ENCODE measurements at regions not wholly inside any gene's neighbourhood (a gene's known extent, or its start where the extent isn't known, plus 50 kb on each side); places are given as distances from the start of the nearest gene placed in this dataset.

DNA sequence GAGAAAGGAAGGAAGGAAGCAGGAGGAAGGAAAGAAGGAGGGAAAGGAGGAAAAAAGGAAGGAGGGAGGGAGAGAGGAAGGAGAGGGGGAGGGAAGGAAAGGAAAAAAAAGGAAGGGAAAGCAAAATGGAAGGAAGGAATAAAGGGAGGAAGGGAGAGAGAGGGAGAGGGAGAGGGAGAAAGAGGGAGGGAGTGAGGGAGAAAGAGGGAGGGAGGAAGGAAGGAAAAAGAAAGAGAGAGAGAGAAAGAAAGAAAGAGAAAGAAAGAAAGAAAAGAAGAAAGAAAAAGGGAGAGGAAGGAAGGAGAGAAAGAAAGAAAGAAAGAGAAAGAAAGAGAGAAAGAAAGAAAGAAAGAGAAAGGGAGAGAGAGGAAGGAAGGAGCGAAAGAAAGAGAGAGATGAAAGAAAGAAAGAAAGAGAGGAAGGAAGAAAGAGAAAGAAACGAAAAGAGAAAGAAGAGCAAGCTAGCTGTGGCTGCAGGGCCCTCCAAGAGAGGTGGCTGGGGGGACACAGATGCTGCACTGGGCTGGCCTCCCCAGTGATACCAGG lies 472.4 kb upstream of the MGMT start:
- no peak overlapping the region for H3K4me2 ChIP-seq
- no peaks in the 10 kb centered on the region for H3K36me3 ChIP-seq (replicated peaks in 1 of 2; ENCODE audit: control insufficient read depth in 1 of 2, insufficient read depth in 2 of 2, low read length in 1 of 2)
- POLR2A ChIA-PET, result no interaction called here
- H3K79me2 ChIP-seq (ENCODE audit: insufficient read depth), result no peaks in the 10 kb centered on the region
- CTCF ChIA-PET, result no interaction called here
- DNase-seq, result no peak
- WGBS (ENCODE audit: low lambda C conversion rate), result 14% methylated on average over 2 of the region's 2 CpGs
- H3F3A ChIP-seq (replicated peaks; ENCODE audit: insufficient read depth), result no peaks in the 10 kb centered on the region
- TF ChIP-seq JUND (IDR thresholded peaks at IDR 0.05) (no peak), SMC3 (IDR thresholded peaks at IDR 0.05; ENCODE audit: low read depth, low read length) (no peak), TEAD4 (IDR thresholded peaks at IDR 0.05; ENCODE audit: borderline replicate concordance, insufficient read depth) (no peak), CHD2 (IDR thresholded peaks at IDR 0.05; ENCODE audit: low read length, partially characterized antibody) (no peak), YY1 (IDR thresholded peaks at IDR 0.05; ENCODE audit: low read depth) (no peak), RXRA (IDR thresholded peaks at IDR 0.05; ENCODE audit: borderline replicate concordance, low read depth) (no peak), NRF1 (IDR thresholded peaks at IDR 0.05; ENCODE audit: low read depth, low read length) (no peak), FOSL2 (IDR thresholded peaks at IDR 0.05; ENCODE audit: borderline replicate concordance, low read depth) (no peak), NFIC (IDR thresholded peaks at IDR 0.05; ENCODE audit: borderline replicate concordance) (no peak), GABPA (IDR thresholded peaks at IDR 0.05; ENCODE audit: low read depth) (no peak), ELF1 (IDR thresholded peaks at IDR 0.05) (no peak)
- TF ChIP-seq, protein P1, sequence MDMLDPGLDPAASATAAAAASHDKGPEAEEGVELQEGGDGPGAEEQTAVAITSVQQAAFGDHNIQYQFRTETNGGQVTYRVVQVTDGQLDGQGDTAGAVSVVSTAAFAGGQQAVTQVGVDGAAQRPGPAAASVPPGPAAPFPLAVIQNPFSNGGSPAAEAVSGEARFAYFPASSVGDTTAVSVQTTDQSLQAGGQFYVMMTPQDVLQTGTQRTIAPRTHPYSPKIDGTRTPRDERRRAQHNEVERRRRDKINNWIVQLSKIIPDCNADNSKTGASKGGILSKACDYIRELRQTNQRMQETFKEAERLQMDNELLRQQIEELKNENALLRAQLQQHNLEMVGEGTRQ (IDR thresholded peaks at IDR 0.05; ENCODE audit: borderline replicate concordance, low read depth, low read length), result no peak
- TF ChIP-seq, protein P2, sequence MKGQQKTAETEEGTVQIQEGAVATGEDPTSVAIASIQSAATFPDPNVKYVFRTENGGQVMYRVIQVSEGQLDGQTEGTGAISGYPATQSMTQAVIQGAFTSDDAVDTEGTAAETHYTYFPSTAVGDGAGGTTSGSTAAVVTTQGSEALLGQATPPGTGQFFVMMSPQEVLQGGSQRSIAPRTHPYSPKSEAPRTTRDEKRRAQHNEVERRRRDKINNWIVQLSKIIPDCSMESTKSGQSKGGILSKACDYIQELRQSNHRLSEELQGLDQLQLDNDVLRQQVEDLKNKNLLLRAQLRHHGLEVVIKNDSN (IDR thresholded peaks at IDR 0.05; ENCODE audit: borderline replicate concordance, low read depth), result no peak
- TF ChIP-seq, protein P3, sequence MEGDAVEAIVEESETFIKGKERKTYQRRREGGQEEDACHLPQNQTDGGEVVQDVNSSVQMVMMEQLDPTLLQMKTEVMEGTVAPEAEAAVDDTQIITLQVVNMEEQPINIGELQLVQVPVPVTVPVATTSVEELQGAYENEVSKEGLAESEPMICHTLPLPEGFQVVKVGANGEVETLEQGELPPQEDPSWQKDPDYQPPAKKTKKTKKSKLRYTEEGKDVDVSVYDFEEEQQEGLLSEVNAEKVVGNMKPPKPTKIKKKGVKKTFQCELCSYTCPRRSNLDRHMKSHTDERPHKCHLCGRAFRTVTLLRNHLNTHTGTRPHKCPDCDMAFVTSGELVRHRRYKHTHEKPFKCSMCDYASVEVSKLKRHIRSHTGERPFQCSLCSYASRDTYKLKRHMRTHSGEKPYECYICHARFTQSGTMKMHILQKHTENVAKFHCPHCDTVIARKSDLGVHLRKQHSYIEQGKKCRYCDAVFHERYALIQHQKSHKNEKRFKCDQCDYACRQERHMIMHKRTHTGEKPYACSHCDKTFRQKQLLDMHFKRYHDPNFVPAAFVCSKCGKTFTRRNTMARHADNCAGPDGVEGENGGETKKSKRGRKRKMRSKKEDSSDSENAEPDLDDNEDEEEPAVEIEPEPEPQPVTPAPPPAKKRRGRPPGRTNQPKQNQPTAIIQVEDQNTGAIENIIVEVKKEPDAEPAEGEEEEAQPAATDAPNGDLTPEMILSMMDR (IDR thresholded peaks at IDR 0.05), result no peak
- TF ChIP-seq, protein P4, sequence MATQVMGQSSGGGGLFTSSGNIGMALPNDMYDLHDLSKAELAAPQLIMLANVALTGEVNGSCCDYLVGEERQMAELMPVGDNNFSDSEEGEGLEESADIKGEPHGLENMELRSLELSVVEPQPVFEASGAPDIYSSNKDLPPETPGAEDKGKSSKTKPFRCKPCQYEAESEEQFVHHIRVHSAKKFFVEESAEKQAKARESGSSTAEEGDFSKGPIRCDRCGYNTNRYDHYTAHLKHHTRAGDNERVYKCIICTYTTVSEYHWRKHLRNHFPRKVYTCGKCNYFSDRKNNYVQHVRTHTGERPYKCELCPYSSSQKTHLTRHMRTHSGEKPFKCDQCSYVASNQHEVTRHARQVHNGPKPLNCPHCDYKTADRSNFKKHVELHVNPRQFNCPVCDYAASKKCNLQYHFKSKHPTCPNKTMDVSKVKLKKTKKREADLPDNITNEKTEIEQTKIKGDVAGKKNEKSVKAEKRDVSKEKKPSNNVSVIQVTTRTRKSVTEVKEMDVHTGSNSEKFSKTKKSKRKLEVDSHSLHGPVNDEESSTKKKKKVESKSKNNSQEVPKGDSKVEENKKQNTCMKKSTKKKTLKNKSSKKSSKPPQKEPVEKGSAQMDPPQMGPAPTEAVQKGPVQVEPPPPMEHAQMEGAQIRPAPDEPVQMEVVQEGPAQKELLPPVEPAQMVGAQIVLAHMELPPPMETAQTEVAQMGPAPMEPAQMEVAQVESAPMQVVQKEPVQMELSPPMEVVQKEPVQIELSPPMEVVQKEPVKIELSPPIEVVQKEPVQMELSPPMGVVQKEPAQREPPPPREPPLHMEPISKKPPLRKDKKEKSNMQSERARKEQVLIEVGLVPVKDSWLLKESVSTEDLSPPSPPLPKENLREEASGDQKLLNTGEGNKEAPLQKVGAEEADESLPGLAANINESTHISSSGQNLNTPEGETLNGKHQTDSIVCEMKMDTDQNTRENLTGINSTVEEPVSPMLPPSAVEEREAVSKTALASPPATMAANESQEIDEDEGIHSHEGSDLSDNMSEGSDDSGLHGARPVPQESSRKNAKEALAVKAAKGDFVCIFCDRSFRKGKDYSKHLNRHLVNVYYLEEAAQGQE (IDR thresholded peaks at IDR 0.05; ENCODE audit: low read depth, low read length), result no peak
- TF ChIP-seq, protein P5, sequence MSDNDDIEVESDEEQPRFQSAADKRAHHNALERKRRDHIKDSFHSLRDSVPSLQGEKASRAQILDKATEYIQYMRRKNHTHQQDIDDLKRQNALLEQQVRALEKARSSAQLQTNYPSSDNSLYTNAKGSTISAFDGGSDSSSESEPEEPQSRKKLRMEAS (IDR thresholded peaks at IDR 0.05; ENCODE audit: low read depth), result no peak
- no peak overlapping the region for H3K27ac ChIP-seq (ENCODE audit: low read depth in 2 of 2, low read length in 1 of 2)
- no peaks in the 10 kb centered on the region for H3K9me2 ChIP-seq
- no peaks in the 10 kb centered on the region for H3K4me1 ChIP-seq (ENCODE audit: control insufficient read depth in 1 of 2, insufficient read depth in 2 of 2, low read depth in 1 of 2, low read length in 1 of 2)
- H3K4me3 ChIP-seq (ENCODE audit: low read depth in 2 of 2, low read length in 1 of 2), result no peak overlapping the region
- no peaks in the 10 kb centered on the region for H3K9me3 ChIP-seq
- no peaks in the 10 kb centered on the region for H3K27me3 ChIP-seq (ENCODE audit: insufficient read depth)
- H2AFZ ChIP-seq (ENCODE audit: low read depth), result no peak overlapping the region
- H4K20me1 ChIP-seq (ENCODE audit: insufficient read depth), result no peaks in the 10 kb centered on the region
- H3K9ac ChIP-seq, result no peak overlapping the region
